ENCODE measurements at regions not wholly inside any gene's neighbourhood (a gene's known extent, or its start where the extent isn't known, plus 50 kb on each side); places are given as distances from the start of the nearest gene placed in this dataset.

DNA sequence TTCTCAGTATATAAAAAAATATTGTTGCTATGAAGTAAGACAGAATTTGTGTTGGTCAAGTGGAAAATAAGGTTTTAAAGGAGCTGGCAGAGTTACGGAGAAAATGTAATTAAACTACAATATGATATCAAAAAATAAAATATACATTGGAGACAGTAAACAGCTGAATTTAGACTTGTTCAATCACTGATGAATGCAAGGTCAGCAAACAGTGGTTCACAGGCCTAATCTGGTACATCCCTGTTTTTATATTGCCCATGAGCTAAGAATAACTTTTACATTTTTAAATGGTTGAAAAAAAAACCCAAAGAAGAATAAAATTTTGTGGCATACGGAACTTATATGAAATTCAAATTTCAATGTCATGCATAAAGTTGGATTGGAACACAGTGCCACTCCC, 131.0 kb upstream of the TRIB2 start:
- Mint-ChIP-seq H3K9me3 (ENCODE audit: low read depth) (no peaks in the 10 kb centered on the region), H3K27me3 (no peaks in the 10 kb centered on the region), H3K27ac (no peak overlapping the region), H3K4me1 (ENCODE audit: low read depth) (peaks cover 31% of the 10 kb centered on the region), H3K4me3 (no peak overlapping the region), H3K36me3 (no peaks in the 10 kb centered on the region)

DNA sequence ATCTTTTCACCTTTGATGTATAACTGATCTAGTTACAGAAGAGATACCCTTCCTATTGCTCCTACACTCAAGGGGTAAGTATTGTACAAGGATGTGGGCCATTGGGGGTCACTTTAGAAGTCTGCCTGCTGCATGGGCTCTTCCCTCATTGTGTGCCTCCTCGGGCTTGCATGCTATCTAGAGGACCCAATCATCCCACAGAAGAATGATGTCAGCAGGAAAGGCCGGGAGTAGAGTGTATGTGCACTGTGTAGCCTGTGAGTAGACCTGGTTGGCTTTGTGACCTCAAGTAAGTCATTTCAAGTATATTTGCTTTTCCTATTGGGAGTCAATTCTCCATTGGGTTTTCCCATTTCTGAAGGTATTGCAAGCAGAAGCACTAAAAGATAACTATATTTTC, 129.5 kb upstream of the TRIB2 start:
- peaks cover 31% of the 10 kb centered on the region for H3K4me1 Mint-ChIP-seq (ENCODE audit: low read depth)
- no peak overlapping the region for H3K4me3 Mint-ChIP-seq
- no peak overlapping the region for H3K27ac Mint-ChIP-seq
- no peaks in the 10 kb centered on the region for H3K27me3 Mint-ChIP-seq
- no peaks in the 10 kb centered on the region for H3K36me3 Mint-ChIP-seq
- no peaks in the 10 kb centered on the region for H3K9me3 Mint-ChIP-seq (ENCODE audit: low read depth)

DNA sequence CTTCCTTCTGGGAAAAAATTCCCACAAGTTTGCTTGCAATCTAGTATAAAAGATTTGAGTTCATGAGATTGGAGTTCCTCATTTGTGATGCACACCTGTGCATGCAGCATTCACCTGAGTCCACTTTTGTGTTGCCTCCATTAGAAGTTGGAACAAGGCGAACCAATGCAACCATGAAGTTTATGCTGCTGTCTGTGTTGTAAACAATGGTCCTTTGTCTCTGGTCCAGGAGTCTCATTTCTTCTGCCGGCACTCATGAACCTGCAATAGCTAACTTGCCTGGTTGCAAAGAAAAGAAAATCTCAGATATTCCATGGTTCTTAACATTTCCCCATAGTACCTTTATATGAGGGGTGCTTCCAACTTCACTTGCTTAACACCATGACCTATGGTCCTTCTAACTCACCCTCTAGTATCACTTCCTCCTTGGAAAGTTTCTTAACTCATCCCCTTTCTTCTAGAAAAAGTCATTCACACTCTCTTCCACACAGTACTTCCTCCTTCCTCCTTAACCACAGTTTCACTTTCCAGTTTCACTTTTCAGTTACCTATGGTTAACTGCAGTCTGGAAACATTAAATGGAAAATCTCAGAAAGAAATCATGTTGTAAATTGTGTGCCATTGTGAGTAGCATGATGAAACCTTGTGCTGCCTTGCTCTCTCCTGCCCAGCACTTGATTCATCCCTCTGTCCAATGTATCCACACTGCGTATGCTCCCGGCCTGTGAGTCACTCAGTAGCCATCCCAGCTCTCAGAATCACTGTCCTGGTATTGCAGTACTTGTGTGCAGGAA, 128.8 kb upstream of the TRIB2 start:
- H3K4me3 Mint-ChIP-seq: no peak overlapping the region
- no peaks in the 10 kb centered on the region for H3K36me3 Mint-ChIP-seq
- no peaks in the 10 kb centered on the region for H3K9me3 Mint-ChIP-seq (ENCODE audit: low read depth)
- no peaks in the 10 kb centered on the region for H3K27me3 Mint-ChIP-seq
- peak overlapping the region; percentile 36 for H3K27ac Mint-ChIP-seq
- peaks cover 31% of the 10 kb centered on the region for H3K4me1 Mint-ChIP-seq (ENCODE audit: low read depth)

DNA sequence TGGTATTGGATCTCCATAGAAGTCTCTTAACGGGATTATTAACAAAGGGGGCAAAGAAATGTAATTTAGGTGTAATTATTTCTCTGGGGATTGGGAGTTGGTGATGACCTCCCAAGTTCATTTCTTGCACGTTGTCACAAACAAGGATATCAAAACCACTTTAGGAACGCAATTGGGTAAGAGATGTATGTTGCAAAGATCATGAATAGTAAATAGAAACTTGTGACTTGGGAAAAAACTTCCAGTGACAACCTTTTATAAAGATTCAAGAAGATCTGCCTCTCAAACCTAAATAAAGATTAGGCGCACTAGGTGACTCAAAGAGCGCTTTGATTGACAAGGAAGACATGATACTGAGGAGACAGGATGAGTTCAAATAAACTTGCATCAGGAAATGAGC, 127.8 kb upstream of the TRIB2 start:
- Mint-ChIP-seq H3K4me1 (ENCODE audit: low read depth) (peaks cover 31% of the 10 kb centered on the region), H3K4me3 (no peak overlapping the region), H3K36me3 (no peaks in the 10 kb centered on the region), H3K27ac (no peak overlapping the region), H3K27me3 (no peaks in the 10 kb centered on the region), H3K9me3 (ENCODE audit: low read depth) (no peaks in the 10 kb centered on the region)

DNA sequence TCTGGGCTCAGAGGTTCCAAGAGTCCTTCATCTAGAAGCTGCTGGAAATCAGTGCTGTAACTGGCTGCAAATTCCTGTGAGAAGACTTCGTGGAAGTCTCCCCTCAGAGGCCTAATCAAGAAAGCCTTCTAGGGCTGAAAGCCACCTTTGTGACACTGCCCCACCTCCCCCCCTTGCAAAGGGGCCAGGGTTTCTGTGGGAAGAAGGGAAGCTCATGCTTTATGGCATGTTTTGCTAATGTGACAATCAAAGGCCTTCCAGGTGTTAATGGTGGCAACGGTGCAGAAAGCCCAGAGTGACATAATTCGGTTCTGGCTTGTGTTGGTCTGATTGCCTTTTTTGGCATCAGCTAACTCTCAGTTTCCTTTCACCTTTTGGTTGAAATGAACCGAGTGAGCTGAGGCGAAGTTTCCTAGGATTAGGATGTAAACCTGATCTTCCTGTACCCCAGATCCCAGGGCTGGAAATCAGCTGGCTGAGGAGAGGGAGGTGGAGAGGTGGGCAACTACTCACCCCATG, 126.9 kb upstream of the TRIB2 start:
- Mint-ChIP-seq H3K4me3 (no peak overlapping the region), H3K4me1 (ENCODE audit: low read depth) (peaks cover 31% of the 10 kb centered on the region), H3K9me3 (ENCODE audit: low read depth) (no peaks in the 10 kb centered on the region), H3K27me3 (no peaks in the 10 kb centered on the region), H3K27ac (no peak overlapping the region), H3K36me3 (no peaks in the 10 kb centered on the region)

DNA sequence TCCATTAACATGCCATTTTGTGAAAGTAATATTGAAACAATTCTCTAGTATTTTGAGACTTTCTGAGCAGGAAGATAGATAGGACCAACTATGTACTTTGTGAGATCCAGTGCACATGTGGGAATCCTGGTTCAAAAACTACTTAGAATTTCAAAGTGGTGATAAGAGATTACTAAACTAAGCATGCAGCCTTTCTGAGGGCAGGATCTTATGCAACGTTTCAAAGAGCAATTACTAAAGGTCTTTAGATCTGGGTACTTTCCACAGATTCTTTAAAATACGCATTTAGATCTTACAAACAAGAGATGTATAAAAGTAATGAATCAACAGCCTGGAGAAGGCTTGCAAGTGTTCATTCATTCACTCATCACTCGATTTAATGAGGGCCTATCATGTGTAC, 124.4 kb upstream of the TRIB2 start:
- Mint-ChIP-seq H3K4me1 (ENCODE audit: low read depth) (peaks cover 26% of the 10 kb centered on the region), H3K9me3 (ENCODE audit: low read depth) (no peaks in the 10 kb centered on the region), H3K4me3 (no peak overlapping the region), H3K27ac (no peak overlapping the region), H3K27me3 (no peaks in the 10 kb centered on the region), H3K36me3 (no peaks in the 10 kb centered on the region)

DNA sequence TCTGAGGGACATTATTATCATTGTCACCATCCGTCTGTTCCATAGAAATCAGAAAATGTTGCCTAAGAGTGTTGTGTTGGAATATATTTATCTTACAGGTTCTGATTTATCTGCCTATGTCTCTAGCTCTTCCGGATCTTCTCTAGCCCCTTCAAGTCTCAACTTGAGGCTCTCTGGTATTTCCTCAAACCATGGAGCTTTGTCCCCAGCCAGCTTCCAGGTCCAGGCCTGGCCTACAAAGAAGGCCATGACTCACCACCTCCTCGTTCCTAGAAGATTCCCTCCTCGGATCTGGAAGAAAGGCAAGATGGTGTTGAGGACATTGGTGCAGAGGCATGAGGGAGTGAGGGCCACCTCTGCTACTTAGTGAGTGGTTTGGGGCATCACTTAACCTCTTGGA, 122.1 kb upstream of the TRIB2 start:
- H3K4me1 Mint-ChIP-seq (ENCODE audit: low read depth): peaks cover 9% of the 10 kb centered on the region
- no peak overlapping the region for H3K27ac Mint-ChIP-seq
- no peaks in the 10 kb centered on the region for H3K36me3 Mint-ChIP-seq
- H3K9me3 Mint-ChIP-seq (ENCODE audit: low read depth): no peaks in the 10 kb centered on the region
- H3K4me3 Mint-ChIP-seq: no peak overlapping the region
- H3K27me3 Mint-ChIP-seq: no peaks in the 10 kb centered on the region

DNA sequence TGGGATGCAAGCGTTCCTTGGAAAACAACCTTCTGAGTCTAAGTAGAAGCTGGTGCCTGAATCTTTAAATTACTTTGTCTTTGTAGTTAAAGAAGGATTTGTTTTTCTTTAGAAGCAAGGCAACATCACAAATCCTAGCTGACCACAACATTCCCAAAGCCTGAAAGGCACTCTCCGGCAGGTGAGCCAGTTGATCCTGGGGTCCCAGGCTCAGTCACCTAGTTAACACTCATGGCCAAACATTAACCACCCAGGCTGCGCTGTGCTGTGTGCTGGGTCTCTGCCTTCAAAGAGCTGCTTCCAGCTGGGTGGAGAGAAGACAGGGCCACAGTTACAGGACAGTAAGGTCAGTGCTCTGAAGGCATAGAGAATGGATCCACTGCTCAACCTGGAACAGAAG, 120.0 kb upstream of the TRIB2 start:
- Mint-ChIP-seq H3K36me3 (peaks cover 4% of the 10 kb centered on the region), H3K4me1 (ENCODE audit: low read depth) (peaks cover 7% of the 10 kb centered on the region), H3K27me3 (no peaks in the 10 kb centered on the region), H3K4me3 (no peak overlapping the region), H3K27ac (no peak overlapping the region), H3K9me3 (ENCODE audit: low read depth) (no peaks in the 10 kb centered on the region)

DNA sequence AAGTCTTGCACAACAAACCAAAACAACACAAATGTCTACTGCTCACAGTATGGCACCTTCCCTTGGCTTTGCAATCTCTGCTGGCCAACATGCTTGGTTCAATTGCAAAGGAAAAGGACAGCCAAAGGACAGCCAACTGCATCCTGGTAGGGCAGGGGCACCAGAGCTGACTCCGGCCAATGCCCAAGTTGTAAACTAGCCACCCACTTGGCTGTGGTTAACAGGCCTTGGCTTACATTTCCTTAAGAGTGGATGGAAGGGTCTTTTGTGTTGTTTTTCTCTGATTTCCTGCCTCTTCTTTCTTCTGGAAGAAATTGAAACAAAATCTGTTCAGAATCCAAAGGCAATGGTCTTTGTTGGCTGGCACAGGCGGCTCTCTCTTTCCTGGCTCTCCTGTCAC, 119.1 kb upstream of the TRIB2 start:
- Mint-ChIP-seq H3K27me3 (no peaks in the 10 kb centered on the region), H3K36me3 (peaks cover 6% of the 10 kb centered on the region), H3K27ac (no peak overlapping the region), H3K4me1 (ENCODE audit: low read depth) (peaks cover 7% of the 10 kb centered on the region), H3K4me3 (no peak overlapping the region), H3K9me3 (ENCODE audit: low read depth) (no peaks in the 10 kb centered on the region)

DNA sequence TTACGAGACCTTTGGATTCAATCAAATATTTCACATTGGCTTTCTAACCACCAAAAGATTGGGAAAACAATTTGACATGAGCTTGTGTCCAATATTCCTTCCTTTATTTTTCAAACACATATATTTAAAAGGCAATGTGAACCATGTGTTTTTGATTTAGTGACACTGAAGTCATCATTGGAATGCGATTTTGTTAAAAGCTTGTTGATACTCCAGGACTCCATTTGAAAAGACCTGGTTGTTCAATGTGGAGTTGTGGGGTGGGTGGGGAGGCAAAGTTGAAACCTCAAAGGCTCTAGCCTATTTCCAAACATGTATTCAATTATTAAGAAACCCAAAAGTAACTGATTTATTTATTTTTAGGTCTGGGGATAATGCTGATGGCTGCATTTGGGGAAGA, 114.1 kb upstream of the TRIB2 start:
- Mint-ChIP-seq H3K4me3 (no peak overlapping the region), H3K4me1 (ENCODE audit: low read depth) (peaks cover 13% of the 10 kb centered on the region), H3K27me3 (no peaks in the 10 kb centered on the region)

DNA sequence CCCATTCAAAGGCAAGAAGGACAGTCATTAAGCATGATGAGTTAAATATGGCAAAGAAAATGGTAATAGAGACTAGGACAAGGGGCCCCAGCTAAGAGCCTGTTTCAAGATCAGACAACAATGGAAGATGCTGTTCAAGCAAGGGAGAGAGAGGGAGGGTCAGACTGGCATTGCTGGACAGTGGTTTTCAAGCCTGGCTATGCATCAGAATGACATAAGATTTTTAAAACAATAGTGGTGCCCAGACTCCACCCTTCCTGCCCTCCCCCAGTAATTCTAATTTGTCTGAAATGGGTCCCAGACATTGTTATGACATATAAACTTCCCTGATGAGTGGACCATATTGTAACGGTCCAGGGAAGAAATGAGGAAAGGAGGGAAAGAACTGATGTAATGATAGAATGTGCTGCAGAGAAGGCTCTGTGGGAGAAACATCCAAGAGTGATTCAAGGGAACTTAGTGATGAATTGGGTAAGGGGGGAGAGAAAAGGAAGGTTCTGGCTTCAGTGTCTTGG, 112.9 kb upstream of the TRIB2 start:
- no peak overlapping the region for H3K27ac Mint-ChIP-seq
- peaks cover 15% of the 10 kb centered on the region for H3K4me1 Mint-ChIP-seq (ENCODE audit: low read depth)
- H3K4me3 Mint-ChIP-seq: no peak overlapping the region
- no peaks in the 10 kb centered on the region for H3K27me3 Mint-ChIP-seq
- peaks cover 6% of the 10 kb centered on the region for H3K36me3 Mint-ChIP-seq
- H3K9me3 Mint-ChIP-seq (ENCODE audit: low read depth): no peaks in the 10 kb centered on the region

More for the DNA sequence above, 114.1 kb upstream of the TRIB2 start:
- no peaks in the 10 kb centered on the region for H3K9me3 Mint-ChIP-seq (ENCODE audit: low read depth)
- H3K36me3 Mint-ChIP-seq: peaks cover 6% of the 10 kb centered on the region
- H3K27ac Mint-ChIP-seq: no peak overlapping the region

DNA sequence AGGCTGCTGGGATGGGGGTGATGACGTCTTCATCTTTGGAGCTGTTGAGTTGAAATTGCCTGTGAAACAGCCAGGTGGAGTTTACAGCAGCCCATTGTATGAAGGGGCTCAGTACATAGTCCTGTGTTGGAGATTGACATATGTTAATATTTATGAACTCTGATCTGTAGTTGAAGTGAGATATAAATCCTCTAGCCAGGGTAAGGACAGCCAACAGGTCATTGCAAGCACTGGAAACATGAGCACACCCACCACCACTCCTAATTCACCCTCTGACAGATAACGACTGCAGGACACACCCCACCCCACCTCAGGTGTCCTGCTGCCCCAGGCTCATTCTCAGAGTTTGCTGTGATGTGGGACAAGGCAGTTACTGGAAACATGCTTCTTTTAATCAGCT, 112.4 kb upstream of the TRIB2 start:
- no peaks in the 10 kb centered on the region for H3K9me3 Mint-ChIP-seq (ENCODE audit: low read depth)
- no peaks in the 10 kb centered on the region for H3K27me3 Mint-ChIP-seq

DNA sequence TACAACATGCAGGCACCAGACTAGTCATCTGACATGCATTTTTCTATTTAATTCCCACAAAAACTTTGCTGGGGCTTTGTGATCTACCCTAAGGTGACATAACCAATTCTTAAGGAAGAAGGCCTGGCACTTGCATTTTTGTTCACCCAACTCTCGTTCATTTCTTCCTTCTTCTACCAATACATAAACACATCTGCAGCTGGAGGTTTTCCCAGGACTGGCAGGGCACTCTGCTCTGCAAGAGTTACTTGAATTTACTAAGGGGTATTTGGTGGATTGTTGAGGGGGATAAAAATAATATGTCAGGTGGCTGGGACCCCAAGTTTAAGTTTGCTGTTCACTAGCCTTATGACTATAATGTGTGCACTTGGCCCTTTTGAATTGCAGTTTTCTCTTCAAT, 111.4 kb upstream of the TRIB2 start:
- no peak overlapping the region for H3K4me3 Mint-ChIP-seq
- H3K4me1 Mint-ChIP-seq (ENCODE audit: low read depth): peaks cover 15% of the 10 kb centered on the region
- no peaks in the 10 kb centered on the region for H3K9me3 Mint-ChIP-seq (ENCODE audit: low read depth)
- H3K27me3 Mint-ChIP-seq: no peaks in the 10 kb centered on the region
- H3K27ac Mint-ChIP-seq: no peak overlapping the region
- peaks cover 3% of the 10 kb centered on the region for H3K36me3 Mint-ChIP-seq

More for the DNA sequence above, 112.4 kb upstream of the TRIB2 start:
- Mint-ChIP-seq H3K36me3 (peaks cover 6% of the 10 kb centered on the region), H3K27ac (no peak overlapping the region), H3K4me3 (no peak overlapping the region), H3K4me1 (ENCODE audit: low read depth) (peaks cover 15% of the 10 kb centered on the region)

DNA sequence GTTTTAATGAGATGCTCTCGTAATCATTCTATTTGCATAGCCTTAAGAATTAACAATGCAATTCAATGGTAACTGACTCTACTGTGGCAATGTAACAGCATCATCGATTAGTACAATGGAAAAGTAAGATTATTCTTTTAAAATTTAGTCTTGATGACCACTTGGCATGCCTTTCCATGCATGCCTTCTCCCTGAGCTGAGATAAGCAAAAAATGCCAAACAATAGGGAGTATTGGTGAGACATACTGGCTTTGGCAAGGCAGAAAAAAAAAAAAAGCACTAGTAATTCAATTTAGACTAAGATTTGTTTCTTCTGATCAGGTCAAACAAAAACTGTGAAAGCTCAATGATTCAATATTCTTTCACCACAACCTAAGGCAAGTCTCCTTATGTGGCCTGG, 110.8 kb upstream of the TRIB2 start:
- Mint-ChIP-seq H3K9me3 (ENCODE audit: low read depth) (no peaks in the 10 kb centered on the region), H3K4me3 (no peak overlapping the region), H3K36me3 (peaks cover 3% of the 10 kb centered on the region), H3K4me1 (ENCODE audit: low read depth) (peaks cover 15% of the 10 kb centered on the region), H3K27me3 (no peaks in the 10 kb centered on the region), H3K27ac (no peak overlapping the region)

DNA sequence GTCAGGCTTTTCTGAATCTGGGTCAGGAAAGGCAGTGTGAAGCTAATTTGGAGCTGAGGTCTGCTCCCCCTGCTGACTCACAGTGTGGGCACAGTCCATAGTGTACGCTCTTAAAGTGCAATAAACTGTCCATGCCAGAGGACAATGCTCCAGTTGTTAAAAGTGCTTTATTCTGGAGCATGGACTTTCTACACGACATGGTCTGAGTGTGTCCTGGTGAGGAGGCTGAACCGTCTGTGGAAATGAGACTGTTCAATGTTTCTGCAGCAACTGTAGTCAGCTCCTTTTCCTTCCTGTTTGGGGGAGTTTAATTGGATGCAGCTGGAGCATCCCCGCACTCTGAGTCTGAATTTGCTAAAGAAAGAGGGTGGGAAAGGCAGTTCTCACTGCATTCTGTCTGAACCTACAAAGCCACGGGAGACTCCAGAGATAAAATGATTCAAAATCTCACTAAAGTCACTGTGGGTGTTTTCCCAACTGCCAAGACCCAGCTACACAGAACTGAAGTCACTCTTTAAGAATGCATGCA, 110.2 kb upstream of the TRIB2 start:
- Mint-ChIP-seq H3K27ac (no peak overlapping the region), H3K27me3 (no peaks in the 10 kb centered on the region), H3K36me3 (peaks cover 3% of the 10 kb centered on the region), H3K9me3 (ENCODE audit: low read depth) (no peaks in the 10 kb centered on the region), H3K4me3 (no peak overlapping the region), H3K4me1 (ENCODE audit: low read depth) (peaks cover 15% of the 10 kb centered on the region)

DNA sequence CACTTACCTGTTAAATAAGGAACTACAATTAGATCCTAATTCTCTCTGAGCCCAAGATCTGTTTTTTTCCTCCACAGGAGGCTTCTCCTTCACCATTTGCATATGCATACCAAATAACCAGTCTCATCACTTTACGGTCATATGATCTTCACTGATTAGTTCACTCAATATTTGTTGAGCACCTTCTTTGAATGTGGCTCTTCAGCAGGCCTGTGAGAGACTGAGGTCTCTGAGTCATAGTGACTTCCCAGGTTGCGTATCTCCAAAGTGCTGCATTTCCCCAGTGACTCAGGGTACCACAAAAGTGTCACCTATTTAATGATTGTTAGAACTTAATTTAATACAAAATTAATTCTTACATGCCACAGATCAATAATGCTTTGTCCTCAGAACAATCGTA, 108.8 kb upstream of the TRIB2 start:
- Mint-ChIP-seq H3K4me1 (ENCODE audit: low read depth) (peaks cover 15% of the 10 kb centered on the region), H3K27me3 (no peaks in the 10 kb centered on the region), H3K9me3 (ENCODE audit: low read depth) (no peaks in the 10 kb centered on the region), H3K27ac (no peak overlapping the region), H3K4me3 (no peak overlapping the region), H3K36me3 (no peaks in the 10 kb centered on the region)

All from activated naive CD8-positive, alpha-beta T cell (primary cell).